ENCODE measurements at regions not wholly inside any gene's neighbourhood (a gene's known extent, or its start where the extent isn't known, plus 50 kb on each side); places are given as distances from the start of the nearest gene placed in this dataset.

DNA sequence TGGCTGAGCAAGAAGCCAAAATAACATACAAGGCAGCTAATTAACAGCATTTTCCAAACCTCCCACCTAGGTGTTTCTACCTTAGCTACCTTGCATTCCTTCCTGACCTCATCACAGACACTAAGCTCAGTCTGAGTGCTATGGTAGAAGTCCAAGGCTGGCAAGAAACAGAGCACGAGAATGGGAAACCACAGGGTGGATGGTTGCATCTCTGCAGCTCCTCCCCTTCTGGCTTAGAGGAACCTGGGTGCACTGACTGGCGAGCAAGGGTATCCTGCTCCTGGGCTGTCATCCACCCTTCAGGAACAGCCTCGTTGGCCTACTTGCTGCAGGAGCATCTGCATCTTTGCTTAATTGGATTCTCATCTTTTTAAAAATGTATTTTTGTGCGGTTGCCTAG, 73.1 kb upstream of the KIRREL3 start:
- no peak for DNase-seq (ENCODE audit: low read depth in 2 of 2)

DNA sequence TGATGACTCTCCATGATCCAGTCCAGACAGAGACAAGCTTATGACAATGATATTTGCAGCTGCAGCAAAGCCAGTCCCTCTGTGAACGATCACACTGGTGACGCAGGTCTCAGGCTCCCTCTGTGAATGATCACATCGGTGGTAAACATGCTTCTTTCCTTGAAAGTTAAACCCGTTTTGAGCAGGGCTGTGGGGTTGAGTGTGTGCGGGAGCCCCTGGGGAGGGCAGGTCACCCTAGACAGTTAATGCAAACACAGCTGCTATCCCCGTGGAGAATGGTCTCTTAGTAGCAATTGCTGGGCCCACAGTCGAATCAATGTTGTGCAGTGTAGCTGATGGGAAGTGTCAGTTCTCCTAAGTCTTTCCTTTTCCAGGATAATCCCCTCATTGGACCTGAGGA, 71.0 kb upstream of the KIRREL3 start:
- DNase-seq (ENCODE audit: low read depth in 2 of 2), result no peak

DNA sequence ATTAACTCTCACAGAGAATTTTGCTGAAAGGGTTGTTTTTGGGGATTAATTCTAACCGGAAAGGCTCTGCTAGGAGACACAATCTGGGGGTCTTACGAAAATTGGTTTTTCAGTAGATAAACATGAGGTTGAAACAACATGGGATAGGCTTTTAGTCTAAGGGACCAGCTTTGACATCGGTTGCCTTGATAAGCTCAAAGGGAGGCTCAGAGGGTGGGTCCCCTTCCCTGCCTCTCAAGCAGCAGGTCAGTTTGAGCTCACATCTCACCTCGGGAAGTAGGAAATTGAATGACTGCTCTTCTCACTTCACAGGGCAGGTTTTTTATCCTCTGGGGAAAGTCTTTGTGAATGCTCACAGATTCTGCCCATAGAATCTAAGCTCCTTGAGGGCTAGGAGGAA, 70.2 kb upstream of the KIRREL3 start:
- DNase-seq (ENCODE audit: low read depth in 2 of 2), result no peak

DNA sequence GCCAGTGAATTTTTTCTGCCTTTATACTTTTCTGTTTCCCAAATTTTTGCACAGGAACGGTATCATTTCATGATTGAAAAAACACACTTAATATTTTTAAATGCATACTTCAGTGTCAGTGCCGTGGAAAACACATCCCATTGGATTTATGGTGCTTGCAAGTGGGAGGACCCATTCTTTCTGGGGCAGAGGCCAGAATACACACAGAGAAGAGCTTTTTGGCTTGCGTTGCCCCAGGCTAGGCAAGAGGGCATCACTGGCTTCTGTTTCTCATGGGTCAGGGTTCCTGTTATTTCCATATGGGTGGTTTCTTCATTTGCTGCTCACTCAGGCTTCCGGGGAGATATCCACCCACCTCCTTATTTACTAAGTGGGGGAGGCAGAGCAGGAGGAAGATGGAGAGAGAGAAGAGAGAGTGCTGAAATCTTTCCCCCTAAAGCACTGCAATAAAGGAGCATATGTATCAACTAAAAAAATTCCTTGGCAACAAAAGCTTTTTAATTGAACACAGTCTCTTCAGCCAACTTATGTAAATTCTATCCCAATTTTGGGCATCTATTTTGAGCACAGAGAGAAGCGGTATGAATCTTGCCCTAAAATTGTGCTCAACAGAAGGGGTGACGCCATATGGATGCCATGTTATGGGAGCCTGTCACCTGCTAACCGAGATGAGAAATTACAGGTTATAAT, 66.0 kb upstream of the KIRREL3 start:
- DNase-seq (ENCODE audit: low read depth in 2 of 2), result no peak

DNA sequence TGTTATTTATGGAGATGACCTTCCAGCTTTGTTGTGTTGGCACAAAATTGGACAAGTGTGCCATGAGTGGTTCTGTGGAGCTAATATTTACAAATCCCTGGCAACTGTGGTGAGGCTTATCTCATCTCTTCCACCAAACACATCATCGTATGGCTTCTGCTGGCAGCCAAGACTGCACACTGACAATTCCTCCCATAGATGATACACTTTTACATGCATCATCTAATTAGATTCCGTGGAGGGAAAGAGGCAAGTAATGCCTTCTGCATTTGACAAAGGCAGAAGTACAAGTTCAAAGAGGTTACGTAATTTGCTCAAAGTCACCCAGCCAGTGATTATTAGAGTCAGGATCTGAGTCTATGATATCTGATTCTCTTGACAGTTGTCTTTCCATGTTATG, 62.7 kb upstream of the KIRREL3 start:
- no peak for DNase-seq (ENCODE audit: low read depth in 2 of 2)

DNA sequence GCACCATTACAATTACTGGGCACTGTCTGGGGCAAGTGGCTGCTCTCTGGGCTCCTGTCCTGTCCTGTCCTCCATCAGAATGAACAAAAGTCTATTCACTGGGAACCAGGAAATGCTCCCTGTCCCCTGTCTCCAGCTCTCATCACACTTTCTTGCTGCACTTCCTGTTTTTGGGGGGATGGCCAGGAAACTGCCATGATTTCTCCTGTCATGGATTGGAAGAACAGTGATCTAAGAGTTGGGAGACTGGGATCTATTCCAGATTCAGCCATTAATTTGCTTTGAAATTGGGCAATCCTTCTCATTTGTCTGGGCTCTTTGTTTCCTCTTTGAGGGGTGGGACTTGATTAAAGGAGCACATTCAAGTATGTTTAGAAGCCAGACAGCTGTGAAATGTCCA, 61.4 kb upstream of the KIRREL3 start:
- no peak for DNase-seq (ENCODE audit: low read depth in 2 of 2)

GRCh38 chr11:127059750-127060149, 59.2 kb upstream of the KIRREL3 start:
- no peak for DNase-seq (ENCODE audit: low read depth in 2 of 2)

DNA sequence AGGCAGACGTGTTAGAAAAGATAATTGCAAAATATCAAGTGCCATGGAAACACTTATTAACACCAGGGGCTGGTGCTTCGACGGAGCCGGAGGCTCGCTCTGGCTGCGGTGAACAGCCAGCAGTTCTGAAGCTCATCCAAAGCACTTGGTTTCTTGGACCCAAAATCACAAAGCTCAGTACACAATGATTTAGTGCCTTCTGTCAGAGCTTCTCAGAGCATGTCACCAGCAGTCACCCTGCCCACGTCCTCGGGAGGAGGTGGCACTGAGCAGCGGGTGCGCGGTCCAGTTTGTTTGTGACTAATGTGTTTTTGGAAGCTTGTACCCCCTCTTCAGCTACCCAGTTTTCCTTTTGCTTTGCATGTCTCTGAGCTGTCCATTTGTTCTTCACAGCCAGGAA, 58.7 kb upstream of the KIRREL3 start:
- no peak for DNase-seq (ENCODE audit: low read depth in 2 of 2)

DNA sequence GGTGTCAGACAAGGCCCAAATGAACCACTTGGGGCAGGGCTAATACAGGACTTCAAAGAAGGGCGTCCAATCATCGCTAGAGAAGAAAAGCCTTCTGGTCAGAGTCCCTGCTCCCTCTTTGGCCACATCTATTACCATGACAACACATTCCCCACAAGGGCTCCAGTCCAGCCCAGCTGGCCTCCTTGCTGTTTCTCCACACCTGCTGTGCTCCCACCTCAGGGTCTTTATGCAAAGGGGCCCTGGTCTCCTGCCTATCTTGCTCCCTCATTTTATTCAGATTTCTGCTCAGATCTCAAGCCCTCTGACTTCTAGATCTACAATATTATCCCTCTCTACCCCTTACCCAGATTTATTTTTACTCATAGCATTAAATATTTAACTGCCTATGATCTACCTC, 58.0 kb upstream of the KIRREL3 start:
- no peak for DNase-seq (ENCODE audit: low read depth in 2 of 2)

DNA sequence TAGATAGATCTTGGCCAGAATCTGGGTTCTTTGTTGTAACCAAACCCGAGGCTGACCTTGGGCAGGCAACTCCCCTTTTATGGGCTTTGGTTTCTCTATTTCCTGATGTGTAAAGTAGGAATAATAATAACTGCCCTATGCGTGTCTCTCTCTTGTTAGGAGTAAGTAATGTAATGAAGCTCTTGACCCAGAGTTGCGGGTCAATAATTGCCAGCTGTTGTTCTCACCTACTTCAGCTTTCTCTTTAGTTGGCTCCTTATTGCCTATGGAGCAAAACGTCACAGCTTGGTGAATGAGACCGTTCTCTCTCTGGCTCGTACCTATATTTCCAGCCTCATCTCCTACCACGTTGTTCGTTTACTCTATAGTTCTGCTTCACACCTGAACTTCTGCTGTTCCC, 56.6 kb upstream of the KIRREL3 start:
- no peak for DNase-seq (ENCODE audit: low read depth in 2 of 2)

DNA sequence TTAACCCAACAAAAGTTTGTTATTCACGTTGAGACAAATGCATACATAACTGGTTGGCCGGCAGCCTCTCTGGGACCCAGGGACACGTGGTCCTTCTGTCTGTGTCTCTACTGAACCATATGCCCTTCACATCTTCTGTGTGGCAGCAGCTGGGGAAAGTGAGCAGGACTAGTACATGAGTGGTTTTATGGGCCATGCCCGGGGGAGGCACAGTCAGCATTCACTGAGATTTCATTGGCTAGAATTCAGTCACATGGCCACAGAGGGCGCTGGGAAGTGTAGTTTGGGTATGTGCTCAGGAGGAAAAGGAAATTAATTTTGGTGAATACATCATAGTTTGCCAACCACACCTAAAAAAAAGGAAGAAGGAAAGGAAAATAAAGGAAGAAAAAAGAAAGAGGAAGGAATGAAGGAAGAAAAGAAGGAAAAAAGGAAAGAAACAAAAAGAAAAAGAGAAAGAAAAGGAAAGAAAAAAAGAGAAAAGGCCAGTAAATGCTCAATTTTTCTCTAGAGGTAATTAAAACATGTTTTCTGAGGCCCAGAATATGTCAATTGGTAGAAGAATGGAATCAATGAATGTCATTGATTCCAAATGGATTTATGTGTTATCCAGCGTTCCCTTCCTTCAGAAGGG, 55.9 kb upstream of the KIRREL3 start:
- DNase-seq (ENCODE audit: low read depth in 2 of 2), result no peak

GRCh38 chr11:127055236-127055635, 54.7 kb upstream of the KIRREL3 start:
- DNase-seq (ENCODE audit: low read depth in 2 of 2), result no peak

DNA sequence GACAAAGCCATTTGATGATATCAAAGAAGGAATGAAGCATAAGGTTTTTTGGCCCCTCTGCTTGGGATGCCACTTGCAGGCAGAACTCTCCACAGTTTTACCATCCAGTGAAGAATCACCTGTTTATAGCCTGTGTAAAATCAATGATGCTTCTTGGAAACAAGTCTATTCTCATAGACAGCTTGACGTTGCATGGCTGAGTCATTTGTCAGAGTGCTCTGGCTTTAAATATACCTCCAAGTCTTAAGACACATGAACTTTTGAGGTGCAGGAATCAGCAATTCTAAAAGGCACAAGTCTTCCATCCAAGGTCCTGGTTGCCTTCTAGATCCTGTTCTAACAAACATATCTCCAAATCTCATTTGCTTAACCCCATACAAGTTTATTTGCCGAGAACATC, 53.6 kb upstream of the KIRREL3 start:
- no peak for DNase-seq (ENCODE audit: low read depth in 2 of 2)

GRCh38 chr11:127052404-127052803, 51.8 kb upstream of the KIRREL3 start:
- no peak for DNase-seq (ENCODE audit: low read depth in 2 of 2)
